A673 (cell line): ENCODE measurements at regions not wholly inside any gene's neighbourhood (a gene's known extent, or its start where the extent isn't known, plus 50 kb on each side); places are given as distances from the start of the nearest gene placed in this dataset.

Experiments
- BruUV-seq: library from RNA; stranded (reverse); fragments of 400-500 nt; replicated peaks from 2 replicates; lab custom pipeline; 2021; lab: Mats Ljungman, UMichigan
- CTCF ChIA-PET: fragments of 300-600 bp; sonication (Branson Sonifier 250); formaldehyde crosslinking; loops from one replicate; lab custom pipeline; 2022; ENCODE audit warnings: antibody characterized with exemption; lab: Charles Lee
- POLR2A ChIA-PET: fragments of 300-600 bp; sonication (Branson Sonifier 250); formaldehyde crosslinking; loops from one replicate; lab custom pipeline; 2022; ENCODE audit warnings: antibody characterized with exemption; ENCODE audit not compliant: low non-redundant PET; lab: Charles Lee
- DNase-seq: peaks from one replicate; pipeline ENCODE4 v3.0.0-alpha.2; 2015; ENCODE audit warnings: low spot score
- H3K27ac ChIP-seq: fragments of 200-600 bp; sonication (generic); 2 replicates; pipeline ENCODE4 v1.5.1; 2016; ENCODE audit warnings: mixed run types, low read depth, mild to moderate bottlenecking, mixed read lengths, antibody characterized with exemption, low read length; ENCODE audit not compliant: poor library complexity, severe bottlenecking
- H3K27me3 ChIP-seq: fragments of 200-600 bp; sonication (generic); replicated peaks from 2 replicates; pipeline ENCODE4 v1.6.1; 2017; ENCODE audit warnings: mixed run types, low read depth, mild to moderate bottlenecking, mixed read lengths, antibody characterized with exemption, low read length; ENCODE audit not compliant: insufficient read depth, poor library complexity
- H3K36me3 ChIP-seq: fragments of 200-600 bp; sonication (generic); 2 replicates; pipeline ENCODE4 v1.6.1; 2016; ENCODE audit warnings: mixed run types, mild to moderate bottlenecking, mixed read lengths, antibody characterized with exemption, low read length; ENCODE audit not compliant: insufficient read depth, poor library complexity, severe bottlenecking
- H3K4me1 ChIP-seq: fragments of 200-600 bp; sonication (generic); 2 replicates; pipeline ENCODE4 v1.6.1; 2017; ENCODE audit warnings: mixed run types, mild to moderate bottlenecking, mixed read lengths, antibody characterized with exemption, low read length; ENCODE audit not compliant: insufficient read depth, poor library complexity, severe bottlenecking
- H3K4me3 ChIP-seq: fragments of 200-600 bp; sonication (generic); 2 replicates; pipeline ENCODE4 v1.5.1; 2016; ENCODE audit warnings: low read depth, mixed run types, mild to moderate bottlenecking, mixed read lengths, low read length; ENCODE audit not compliant: poor library complexity, severe bottlenecking
- H3K9me3 ChIP-seq: fragments of 200-600 bp; sonication (generic); 2 replicates; pipeline ENCODE4 v1.6.1; 2016; ENCODE audit warnings: mixed run types, low read depth, mild to moderate bottlenecking, mixed read lengths, antibody characterized with exemption, low read length; ENCODE audit not compliant: poor library complexity, severe bottlenecking
- CTCF ChIP-seq: fragments of 300-800, 200-600 bp; sonication (generic); conservative IDR thresholded peaks from 2 replicates; pipeline ENCODE4 v1.5.1; 2017; ENCODE audit warnings: low read depth, mild to moderate bottlenecking, antibody characterized with exemption, low read length, moderate library complexity, mixed read lengths
- EZH2 ChIP-seq: fragments of 200-600 bp; sonication (generic); IDR thresholded peaks from 2 replicates; pipeline ENCODE4 v1.6.1; 2017; ENCODE audit warnings: borderline replicate concordance, low read depth, mild to moderate bottlenecking, mixed read lengths, antibody characterized with exemption, low read length; ENCODE audit not compliant: poor library complexity, severe bottlenecking
- intact Hi-C: fragments of 100-400 bp; cut with micrococcal nuclease; formaldehyde crosslinking; loops from one replicate; pipeline ENCODE4 v1.10.0; 2022; ENCODE audit not compliant: unreplicated experiment

- intact Hi-C loops: no loop called here
- H3K4me3 ChIP-seq: no peak overlapping the region
- H3K4me1 ChIP-seq: no peaks in the 10 kb centered on the region
- no peak overlapping the region for H3K27ac ChIP-seq
- ChIA-PET POLR2A (interaction anchor here (0.6 kb wide), 1 partner anchor 16 kb away, joined by 4 read pairs; no protein-coding TSS in a partner anchor), CTCF (no interaction called here)
- TF ChIP-seq CTCF (no peak), EZH2 (no peak)
- peaks cover 4% of the 10 kb centered on the region for H3K27me3 ChIP-seq
- no peaks in the 10 kb centered on the region for H3K9me3 ChIP-seq
- H3K36me3 ChIP-seq: no peaks in the 10 kb centered on the region
- no peak for DNase-seq
- no TSS peak for BruUV-seq
Measured at GRCh38 chr1:217011097-217011496, 287.9 kb upstream of the ESRRG start.

- CTCF ChIA-PET: no interaction called here
- H3K4me3 ChIP-seq: no peak overlapping the region
- DNase-seq: no peak
- no peaks in the 10 kb centered on the region for H3K4me1 ChIP-seq
- no peak for TF ChIP-seq CTCF
- TF ChIP-seq EZH2: no peak
- no peak overlapping the region for H3K27ac ChIP-seq
- H3K9me3 ChIP-seq: no peaks in the 10 kb centered on the region
- no TSS peak for BruUV-seq
- intact Hi-C loops: no loop called here
- H3K27me3 ChIP-seq: peaks cover 4% of the 10 kb centered on the region
- POLR2A ChIA-PET: no interaction called here
- H3K36me3 ChIP-seq: no peaks in the 10 kb centered on the region
Measured at GRCh38 chr1:217010253-217010652, 287.0 kb upstream of the ESRRG start.

GRCh38 chr1:217009376-217009775 is 286.1 kb upstream of the ESRRG start:
- H3K27me3 ChIP-seq: peaks cover 4% of the 10 kb centered on the region
- intact Hi-C loops: no loop called here
- no TSS peak for BruUV-seq
- no peak overlapping the region for H3K27ac ChIP-seq
- ChIA-PET POLR2A (no interaction called here), CTCF (no interaction called here)
- no peaks in the 10 kb centered on the region for H3K4me1 ChIP-seq
- H3K4me3 ChIP-seq: no peak overlapping the region
- no peaks in the 10 kb centered on the region for H3K9me3 ChIP-seq
- TF ChIP-seq CTCF (no peak), EZH2 (no peak)
- no peak for DNase-seq
- H3K36me3 ChIP-seq: no peaks in the 10 kb centered on the region
